ENCODE measurements at regions not wholly inside any gene's neighbourhood (a gene's known extent, or its start where the extent isn't known, plus 50 kb on each side); places are given as distances from the start of the nearest gene placed in this dataset.
A peak's percentile ranks its signal among the peaks of the same experiment; 100 is the strongest.
"Not testable (repeated sequence)": the region's sequence is repeated elsewhere in the genome, so short reads cannot be mapped to it uniquely, and the experiment has no call there.

- no peak for DNase-seq (ENCODE audit: low read depth)
These were observed 327.0 kb upstream of the PCDH9 start for GRCh38 chr13:67557118-67557517.

DNA sequence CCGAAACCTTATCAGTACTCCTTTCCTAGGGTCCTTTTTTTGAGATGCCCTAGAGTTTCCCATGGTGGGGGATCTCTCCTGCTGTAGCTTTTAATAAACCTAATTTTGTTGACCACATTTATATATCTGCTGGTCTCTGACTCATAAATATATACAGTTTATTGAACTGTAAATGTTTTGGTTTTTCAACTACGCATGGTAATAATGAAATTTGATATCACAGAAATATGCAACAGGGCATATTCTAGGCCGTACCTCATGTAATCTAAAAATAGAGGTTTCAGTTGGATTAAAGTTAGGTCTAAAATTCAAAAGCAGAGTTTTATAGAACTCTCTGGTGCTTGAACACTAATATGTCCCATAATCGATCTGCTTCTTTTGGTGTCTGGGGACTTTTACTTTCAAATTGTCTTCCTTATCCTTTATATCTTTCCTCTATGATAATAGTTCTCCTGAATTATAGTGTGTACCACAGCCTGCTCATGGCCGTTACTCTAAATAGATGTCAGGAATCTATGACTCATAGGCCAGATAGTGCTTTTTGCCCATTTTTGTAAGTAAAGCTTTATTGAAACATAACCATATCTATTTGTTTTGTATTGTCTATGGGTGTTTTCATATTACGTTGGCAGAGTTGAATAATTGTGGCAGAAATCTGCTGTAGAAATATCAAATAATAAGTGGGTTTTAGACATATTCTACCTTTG, 324.8 kb upstream of the PCDH9 start:
- peak; percentile 40 for DNase-seq (ENCODE audit: low read depth)

GRCh38 chr13:67554286-67554685, 324.1 kb upstream of the PCDH9 start:
- no peak for DNase-seq (ENCODE audit: low read depth)

DNA sequence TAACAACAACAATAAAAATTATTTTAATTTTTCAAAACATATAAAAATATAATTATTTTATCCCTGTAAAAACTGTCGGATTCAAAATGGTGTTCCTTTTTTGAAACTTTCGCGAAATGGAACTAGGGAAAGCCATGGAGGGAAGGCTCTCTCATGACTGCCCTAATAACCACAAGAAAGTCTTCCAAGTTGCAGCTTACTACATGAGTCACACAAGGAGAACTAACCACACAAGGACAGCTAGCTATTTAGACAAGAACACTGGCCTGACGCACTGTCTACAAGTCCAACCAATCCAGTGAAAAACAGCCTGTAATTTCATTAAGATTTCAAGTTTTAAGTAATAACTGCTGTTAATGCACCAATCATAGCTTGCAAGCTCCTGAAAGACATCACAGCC, 319.2 kb upstream of the PCDH9 start:
- DNase-seq (ENCODE audit: low read depth) = peak; percentile 85

DNA sequence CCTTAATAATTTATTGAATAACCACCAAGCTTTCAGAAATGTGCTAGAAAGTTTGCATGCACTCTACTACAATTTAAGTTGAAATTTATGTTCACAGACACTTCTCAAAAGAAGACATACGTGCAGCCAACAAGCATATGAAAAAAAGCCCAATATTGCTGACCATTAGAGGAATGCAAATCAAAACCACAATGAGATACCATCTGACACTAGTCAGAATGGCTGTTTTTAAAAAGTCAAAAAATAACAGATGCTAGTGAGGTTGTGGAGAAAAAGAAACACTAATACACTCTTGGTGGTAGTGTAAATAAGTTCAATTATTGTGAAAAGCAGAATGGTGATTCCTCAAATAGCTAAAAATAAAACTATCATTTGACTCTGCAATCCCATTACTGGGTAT, 308.8 kb upstream of the PCDH9 start:
- no peak for DNase-seq (ENCODE audit: low read depth)

DNA sequence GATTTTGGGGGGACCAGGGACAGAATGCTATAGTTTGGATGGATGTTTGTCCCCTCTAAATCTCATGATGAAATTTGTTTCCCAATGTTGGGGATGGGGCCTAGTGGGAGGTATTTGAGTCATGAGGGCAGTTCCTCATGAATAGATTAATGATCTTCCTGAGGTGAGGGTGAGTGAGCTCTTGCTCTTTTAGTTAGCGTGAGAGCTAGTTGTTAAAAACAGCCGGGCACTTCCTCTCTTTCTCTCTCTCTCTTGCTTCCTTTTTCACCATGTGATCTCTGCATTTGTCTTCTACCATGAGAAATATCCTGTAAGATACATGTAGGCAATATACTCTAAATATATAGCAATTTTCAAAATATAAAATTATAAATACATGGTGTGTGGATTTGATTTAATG, 290.8 kb upstream of the PCDH9 start:
- peak; percentile 9 for DNase-seq (ENCODE audit: low read depth)

DNA sequence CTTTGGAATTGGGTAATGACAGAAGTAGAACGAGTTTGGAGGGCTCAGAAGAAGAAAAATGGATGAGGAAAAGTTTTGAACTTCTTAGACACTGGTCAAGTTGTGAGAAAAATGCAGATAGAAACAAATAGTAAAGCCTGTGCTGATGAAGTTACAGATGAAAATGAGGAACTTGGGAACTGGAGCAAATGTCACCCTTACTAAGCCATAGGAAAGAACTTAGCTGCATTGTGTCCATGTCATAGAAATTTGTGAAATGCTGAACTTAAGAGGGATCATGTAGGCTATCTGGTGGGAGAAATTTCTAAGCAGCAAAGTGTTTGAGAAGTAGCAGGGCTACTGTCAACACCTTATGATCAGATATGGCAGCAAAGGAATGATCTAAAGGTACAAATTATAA, 289.2 kb upstream of the PCDH9 start:
- DNase-seq (ENCODE audit: low read depth) = no peak

GRCh38 chr13:67518785-67519184, 288.6 kb upstream of the PCDH9 start:
- no peak for DNase-seq (ENCODE audit: low read depth)

- peak; percentile 60 for DNase-seq (ENCODE audit: low read depth)
These were observed 285.8 kb upstream of the PCDH9 start for GRCh38 chr13:67515895-67516294.

DNA sequence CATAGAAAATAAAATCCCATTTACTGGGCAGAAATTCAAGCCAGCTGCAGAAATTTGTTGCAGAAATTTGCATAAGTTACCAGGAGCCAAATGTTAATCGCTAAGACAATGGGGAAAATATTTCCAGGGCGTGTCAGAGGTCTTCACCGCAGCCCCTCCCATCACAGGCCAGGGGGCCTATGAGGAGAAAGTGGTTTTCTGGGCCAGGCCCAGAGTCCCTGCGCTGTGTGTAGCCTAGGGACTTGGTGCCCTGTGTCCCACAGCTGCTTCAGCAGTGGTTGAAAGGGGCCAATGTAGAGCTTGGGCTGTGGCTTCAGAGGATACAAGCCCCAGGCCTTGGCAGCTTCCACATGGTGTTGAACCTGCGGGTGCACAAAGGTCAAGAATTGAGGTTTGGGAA, 278.9 kb upstream of the PCDH9 start:
- DNase-seq (ENCODE audit: low read depth) = no peak

GRCh38 chr13:67508275-67508674, 278.1 kb upstream of the PCDH9 start:
- not testable (repeated sequence) for DNase-seq (ENCODE audit: low read depth)

DNA sequence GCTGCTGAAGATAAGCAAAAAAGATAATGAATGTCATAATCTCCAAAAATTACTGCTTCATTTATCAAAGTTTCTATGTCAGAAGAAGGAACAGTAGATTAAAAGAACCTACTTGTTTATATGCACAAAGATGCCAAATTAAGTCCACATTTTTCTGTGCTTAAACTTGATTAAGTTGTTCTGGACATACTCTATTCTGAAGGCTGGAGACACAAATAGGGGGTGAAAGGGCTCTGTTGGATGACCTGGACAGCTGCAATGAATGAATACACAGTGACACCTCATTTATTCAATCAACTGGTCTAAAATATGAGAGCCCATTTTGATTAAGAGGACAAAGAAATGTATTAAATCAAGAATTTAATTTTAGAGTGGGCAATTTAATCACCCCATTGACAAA, 276.3 kb upstream of the PCDH9 start:
- DNase-seq (ENCODE audit: low read depth) = no peak

DNA sequence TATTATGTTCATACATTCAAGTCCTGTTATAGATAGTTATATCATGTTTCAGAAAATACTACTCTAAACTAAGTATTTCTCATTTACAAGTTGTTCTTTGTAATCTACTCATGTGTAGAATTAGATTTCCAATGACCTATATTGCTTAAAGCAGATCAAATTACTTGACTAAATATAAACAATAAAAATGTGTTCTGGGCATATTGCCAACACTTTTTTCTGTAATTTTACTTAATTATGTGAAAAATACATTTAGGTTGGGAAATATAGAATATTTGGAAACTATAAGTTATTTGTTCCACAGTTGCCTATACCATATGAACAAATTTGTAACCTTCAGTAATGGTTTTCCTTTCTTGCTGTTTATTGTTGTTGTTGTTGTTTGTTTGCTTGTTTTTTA, 275.2 kb upstream of the PCDH9 start:
- DNase-seq (ENCODE audit: low read depth) = no peak

DNA sequence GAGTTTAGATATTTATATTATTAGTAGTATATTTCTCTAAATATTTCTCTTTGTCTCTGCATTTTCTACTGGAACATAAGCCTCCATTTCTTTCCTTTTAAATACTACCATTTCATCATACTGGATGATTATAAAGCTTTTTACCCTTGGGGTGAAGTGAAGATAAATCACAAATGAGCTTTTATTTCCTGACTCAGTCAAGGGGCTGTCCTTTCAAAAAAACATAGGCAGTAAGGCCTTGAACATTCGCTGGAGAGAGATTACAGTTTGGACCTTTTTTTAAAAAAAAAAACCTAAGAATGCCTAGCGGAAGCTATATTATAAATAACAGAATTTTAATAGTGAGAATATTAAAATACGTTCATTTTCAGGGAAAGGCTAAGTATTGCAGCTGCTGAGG, 268.8 kb upstream of the PCDH9 start:
- no peak for DNase-seq (ENCODE audit: low read depth)

DNA sequence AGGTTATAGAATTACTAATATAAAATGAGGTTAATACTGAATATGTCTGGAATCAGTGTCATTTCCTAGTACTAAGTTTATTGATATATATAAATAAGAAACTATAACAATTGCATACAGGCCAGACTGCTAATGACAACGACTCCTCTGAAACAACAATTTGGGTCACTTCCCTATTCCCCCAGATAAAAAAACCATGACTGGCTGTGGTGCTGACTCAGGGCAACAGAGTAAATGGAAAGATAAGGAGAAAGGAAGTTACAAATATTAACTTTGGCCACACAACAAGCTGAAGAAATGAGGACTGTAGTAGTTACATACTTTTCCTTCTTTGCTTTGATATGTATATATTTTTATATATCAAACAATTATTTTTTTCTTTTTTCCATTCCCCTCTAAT, 263.7 kb upstream of the PCDH9 start:
- no peak for DNase-seq (ENCODE audit: low read depth)

DNA sequence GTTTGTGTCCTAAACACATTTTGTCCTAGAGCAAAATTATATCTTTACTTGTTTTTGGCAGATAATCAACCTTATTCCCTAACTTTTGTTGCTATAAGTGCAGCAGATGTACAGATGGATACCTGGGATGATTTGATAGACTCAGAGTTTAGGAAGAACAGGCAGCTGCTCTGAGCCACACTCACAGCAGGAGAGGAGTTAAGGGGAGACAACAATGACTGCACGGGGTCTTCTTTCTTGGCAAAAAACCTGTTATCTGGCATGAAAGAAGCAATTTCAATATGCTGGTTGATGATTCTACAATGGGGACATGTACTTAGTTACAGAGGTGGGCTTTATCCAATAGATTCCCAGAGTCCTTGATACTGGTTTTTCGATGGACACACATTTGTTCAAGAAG, 258.9 kb upstream of the PCDH9 start:
- no peak for DNase-seq (ENCODE audit: low read depth)

DNA sequence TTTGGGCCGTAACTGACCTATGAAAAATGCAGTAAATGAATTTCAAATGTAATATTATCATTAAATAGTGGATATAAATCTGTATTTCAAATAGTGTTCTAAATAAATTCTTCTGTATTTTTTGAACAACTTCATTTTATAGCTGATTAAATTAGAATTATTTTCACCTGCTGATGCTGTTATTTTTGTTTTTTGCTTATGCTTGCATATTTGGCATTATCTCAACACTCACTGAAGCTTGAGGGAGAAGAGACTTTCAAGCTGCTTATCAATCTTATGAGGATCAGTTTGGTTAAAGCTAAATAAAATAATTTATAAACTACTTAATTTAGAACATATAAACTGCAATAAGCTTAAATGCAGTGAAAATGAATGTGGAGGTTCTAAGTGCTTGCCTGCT, 251.3 kb upstream of the PCDH9 start:
- no peak for DNase-seq (ENCODE audit: low read depth)

DNA sequence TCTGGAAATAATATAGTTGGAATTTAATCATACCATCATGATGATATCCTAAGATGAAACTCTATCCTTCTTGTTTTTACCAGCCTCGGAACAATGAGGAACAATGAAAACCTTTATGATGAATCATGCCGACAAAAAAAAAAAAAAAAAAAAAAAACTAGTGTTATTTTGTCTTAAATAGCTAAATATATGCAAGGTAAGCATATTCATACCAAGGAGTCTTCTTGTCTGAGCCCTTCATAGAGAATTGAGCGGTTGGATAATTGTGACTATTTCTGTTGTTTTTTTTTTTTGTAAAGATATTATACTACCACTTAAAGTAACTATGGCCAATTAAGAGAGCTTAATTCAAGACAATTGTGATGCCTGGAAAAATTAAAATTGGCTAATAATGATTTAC, 244.0 kb upstream of the PCDH9 start:
- no peak for DNase-seq (ENCODE audit: low read depth)

GRCh38 chr13:67469623-67470022, 239.5 kb upstream of the PCDH9 start:
- DNase-seq (ENCODE audit: low read depth) = no peak

- DNase-seq (ENCODE audit: low read depth) = no peak
These were observed 236.4 kb upstream of the PCDH9 start for GRCh38 chr13:67466569-67466968.

- DNase-seq (ENCODE audit: low read depth) = no peak
These were observed 234.0 kb upstream of the PCDH9 start for GRCh38 chr13:67464154-67464553.

- no peak for DNase-seq (ENCODE audit: low read depth)
These were observed 232.0 kb upstream of the PCDH9 start for GRCh38 chr13:67462098-67462497.

GRCh38 chr13:67452526-67452925, 222.4 kb upstream of the PCDH9 start:
- DNase-seq (ENCODE audit: low read depth) = not testable (repeated sequence)

- DNase-seq (ENCODE audit: low read depth) = no peak
These were observed 215.3 kb upstream of the PCDH9 start for GRCh38 chr13:67445436-67445835.

GRCh38 chr13:67443923-67444322, 213.8 kb upstream of the PCDH9 start:
- DNase-seq (ENCODE audit: low read depth) = no peak
